HG03064 (cell line): ENCODE measurements at regions not wholly inside any gene's neighbourhood (a gene's known extent, or its start where the extent isn't known, plus 50 kb on each side); places are given as distances from the start of the nearest gene placed in this dataset.

Experiments used
- ATAC-seq: cut with Tn5 transposase; IDR thresholded peaks from one replicate; pipeline ENCODE4 v1.9.1; 2021; ENCODE audit warnings: low read depth; ENCODE audit not compliant: unreplicated experiment

DNA sequence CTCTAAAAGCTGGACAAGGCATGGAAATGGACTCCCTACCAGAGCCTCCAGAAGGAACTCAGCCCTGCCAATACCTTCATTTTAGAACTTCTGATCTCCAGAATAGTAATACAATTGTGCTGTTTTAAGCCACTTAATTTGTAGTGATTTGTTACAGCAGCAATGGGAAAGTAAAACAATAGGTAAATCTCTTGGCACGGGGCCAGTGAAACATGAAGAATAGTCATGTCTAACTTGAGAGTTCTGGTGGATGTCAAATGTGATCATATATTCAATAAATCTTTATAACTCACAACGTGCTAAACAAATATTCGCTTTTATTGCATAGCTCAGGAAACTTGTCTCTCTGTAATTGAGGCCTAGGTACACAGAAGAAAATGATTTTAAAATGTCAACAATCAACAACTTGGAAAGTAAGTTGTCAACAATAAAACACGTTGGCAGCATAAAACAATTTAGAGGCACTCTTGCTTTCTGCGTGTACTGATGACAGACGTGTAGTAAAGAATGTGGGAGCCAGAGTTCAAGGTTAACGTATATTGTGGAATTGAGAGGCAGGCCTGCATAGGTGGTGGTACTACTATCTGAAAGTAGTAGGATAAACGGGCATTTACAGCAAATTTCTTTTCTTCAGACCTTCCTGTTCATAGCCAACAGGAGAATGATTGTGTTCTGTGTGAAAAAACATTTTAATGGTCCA is 140.5 kb upstream of the OPRM1 start:
- no peak for ATAC-seq

DNA sequence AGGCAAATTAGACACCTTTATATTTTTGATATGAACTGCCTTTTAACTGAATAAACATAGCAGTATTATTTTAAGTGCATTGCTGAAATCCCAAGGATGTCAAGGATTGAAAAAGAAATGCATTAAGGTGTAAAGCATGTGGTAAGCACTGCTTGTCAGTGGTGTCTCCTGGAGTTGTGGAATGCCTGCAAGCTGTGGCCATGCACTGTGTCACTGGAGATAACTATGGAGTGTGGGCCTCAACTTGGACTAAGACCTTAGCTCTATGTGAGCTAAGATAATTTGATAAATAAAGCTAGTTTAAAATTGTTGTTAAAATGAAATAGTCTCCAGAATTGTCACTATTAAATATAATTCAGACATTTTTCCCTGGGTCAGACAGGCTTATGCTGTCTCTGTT is 156.6 kb upstream of the OPRM1 start:
- no peak for ATAC-seq

DNA sequence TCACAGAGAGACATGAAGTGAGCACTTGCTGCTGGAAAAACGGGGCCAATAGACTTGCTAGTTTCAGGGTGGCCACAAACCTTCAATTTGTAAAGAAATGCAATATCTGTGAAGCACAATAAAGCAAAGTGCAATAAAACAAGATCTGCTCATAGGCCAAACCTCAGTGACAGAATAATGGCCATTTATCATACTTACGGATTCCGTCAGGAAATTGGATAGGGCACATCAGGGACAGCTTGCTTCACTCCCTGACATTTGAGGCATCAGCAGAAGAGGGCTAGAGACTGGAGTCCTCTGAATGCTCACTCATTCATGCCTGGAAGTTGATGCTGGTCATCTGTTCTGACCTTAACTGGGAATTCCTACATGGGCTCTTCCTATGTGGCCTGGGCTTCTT is 165.5 kb upstream of the OPRM1 start:
- no peak for ATAC-seq

DNA sequence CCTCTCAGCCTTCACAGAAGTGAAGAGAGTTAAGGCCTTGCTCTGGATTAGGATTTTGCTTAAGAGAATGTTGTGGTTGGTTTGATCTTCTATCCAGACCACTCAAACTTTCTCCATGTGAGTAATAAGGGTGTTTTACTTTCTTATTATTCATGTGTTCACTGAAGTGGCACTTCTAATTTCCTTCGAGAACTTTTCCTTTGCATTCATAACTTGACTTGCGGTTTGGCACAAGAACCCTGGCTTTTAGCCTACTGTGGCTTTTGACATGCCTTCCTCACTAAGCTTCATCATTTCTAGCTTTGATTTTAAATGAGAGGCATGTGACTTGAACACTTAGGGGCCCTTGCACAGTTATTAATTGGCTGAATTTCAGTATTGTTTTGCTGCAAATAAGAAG is 166.1 kb upstream of the OPRM1 start:
- ATAC-seq = no peak

DNA sequence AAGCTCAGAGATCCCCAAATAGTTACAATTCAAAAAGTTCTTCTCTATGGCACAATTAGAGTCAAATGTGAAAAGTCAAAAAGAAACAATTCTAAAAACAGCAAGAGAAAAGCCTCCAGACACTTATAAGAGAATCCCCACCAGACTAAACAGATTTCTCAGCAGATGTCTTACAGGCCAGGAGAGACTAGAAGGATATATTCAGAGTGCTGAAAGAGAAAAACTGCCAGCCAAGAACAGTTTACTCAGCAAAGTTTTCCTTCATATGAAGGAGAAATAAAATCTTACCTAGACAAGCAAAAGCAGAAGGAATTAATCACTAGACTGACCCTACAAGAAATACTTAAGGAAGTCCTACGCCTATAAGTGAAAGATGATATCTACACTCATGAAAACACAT is 176.1 kb upstream of the OPRM1 start:
- ATAC-seq = no peak

DNA sequence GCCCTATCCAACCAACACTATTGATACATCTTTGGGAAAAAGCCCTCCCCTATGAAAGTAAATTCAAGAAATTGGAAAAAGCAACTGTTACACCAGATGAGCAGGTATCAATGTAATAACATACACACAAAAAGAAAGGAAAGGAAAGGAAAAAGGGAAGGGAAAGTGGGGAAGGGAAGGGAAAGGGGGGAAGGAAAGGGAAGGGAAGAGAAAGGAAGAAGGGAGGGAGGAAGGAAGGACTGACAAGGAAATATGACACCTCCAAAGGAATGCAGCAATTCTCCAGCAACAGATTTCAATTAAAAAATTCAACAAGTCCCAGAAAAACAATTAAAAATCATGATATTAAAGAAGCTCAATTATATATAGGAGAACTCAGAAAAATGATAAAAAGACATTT is 176.9 kb upstream of the OPRM1 start:
- no peak for ATAC-seq

DNA sequence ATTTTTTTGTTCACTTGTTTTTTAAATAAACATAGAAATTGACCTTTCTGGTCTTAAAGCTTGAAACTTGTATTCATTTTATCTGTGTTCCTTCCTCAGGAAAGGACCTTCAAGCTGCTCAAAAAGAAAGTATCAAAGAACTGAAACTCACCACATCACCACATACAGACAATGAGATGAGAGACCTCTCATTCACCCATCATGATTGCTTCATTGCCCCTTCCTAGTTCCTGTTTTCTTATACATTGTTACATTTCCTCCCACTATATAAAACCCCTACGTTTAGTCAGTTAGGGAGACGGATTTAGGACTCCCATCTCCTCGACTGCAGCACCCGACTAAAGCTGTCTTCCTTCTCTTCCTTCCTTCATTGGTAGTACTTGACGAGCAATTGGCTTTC is 180.5 kb upstream of the OPRM1 start:
- no peak for ATAC-seq

DNA sequence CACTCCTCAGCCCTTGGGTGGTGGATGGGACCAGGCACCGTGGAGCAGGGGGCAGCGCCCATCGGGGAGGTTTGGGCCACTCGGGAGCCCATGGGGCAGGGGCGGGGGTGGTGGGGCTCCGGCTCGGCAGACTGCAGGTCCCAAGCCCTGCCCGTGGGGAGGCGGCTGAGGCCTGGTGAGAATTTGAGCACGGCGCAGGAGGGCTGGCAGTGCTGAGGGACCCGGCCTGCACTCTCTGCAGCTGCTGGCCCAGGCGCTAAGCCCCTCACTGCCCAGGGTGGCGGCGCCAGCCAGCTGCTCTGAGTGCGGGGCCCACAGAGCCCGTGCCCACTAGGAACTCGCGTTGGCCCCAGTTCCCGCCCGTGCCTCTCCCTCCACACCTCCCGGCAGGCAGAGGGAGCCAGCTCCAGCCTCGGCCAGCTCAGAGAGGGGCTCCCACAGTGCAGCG is 182.1 kb upstream of the OPRM1 start:
- no peak for ATAC-seq

DNA sequence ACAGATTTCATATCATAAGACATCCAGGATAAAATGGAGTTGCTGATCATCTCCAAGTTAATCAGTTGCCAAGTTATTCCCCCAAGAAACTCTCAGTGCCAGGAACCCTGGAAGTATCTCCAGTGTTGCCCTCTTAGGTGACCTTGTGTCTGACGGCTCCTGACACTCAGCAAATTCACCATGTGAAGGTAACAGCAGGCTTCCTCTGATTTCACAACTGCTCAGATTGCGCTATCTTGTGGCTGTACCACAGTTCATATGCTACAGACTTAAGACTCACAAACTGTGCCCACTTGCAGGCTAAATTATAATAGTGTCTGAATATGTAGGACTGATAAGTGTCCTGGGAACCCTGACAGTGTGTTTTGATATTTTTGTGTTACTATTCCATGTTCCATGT is 186.6 kb upstream of the OPRM1 start:
- no peak for ATAC-seq

DNA sequence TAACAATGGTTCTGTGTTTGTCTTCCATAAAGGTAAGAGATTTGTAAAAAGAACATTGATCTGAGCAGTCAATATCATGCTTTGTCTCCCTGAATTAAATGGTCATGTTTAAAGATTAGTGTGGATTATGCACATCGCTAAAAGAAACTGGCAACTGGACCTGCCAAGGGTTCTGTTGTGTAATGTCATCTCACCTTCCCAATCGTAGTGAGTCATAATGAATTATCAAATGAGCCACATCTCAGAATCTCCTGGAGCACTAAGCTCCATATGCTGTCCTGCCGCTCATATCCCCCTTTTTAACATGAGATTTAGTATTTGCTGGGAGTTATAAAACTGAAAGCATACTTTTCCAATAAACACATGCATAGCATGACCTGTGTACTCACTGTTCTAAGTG is 187.0 kb upstream of the OPRM1 start:
- no peak for ATAC-seq

DNA sequence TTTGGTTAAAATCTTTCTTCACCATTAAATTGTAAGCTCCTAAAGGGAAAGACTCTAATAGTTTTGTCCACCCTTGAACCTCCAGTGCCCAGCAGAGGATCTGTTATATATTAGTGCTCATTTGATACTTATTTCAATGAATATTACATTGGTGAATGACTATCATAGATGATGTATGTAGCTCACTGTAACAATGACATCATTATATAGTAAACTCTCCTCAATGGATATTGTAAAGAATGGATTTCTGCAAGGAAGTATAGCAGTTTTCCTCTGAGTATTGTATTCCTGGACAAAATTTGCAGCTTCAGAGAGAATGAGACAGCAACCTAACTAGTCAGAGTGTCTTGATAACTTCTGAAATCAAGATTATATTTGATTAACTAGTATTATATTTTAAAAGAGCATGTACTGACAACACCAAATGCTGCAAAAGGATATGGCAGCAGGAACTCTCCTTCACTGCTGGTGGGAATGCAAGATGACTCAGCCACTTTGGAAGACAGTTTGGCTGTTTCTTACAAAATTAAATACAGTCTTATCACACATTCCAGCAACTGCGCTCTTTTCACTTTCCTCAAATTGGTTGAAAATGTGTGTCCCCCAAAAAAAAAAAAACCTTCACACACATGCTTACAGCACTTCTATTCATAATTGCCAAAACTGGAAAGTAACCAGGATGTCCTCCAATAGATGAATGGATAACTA is 189.8 kb upstream of the OPRM1 start:
- ATAC-seq = no peak

DNA sequence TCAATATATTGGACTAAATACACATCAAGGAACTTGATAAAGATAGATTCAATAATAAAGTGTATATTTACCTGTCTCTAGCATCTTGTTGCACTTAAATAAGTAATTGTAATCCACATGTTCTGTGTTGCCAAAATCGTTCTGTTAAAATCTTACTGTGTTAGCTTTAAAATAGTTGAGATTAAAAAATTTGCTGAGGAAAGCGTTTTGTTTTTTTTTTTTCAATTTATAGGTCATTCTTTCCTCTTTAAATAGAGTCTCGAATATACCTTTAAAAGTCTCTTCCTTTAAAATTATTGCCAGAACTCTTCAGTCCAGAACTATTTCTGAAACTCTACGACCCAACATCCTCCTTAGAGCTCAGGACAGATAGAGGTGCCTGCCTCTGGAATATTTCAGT is 195.6 kb upstream of the OPRM1 start:
- ATAC-seq = no peak

DNA sequence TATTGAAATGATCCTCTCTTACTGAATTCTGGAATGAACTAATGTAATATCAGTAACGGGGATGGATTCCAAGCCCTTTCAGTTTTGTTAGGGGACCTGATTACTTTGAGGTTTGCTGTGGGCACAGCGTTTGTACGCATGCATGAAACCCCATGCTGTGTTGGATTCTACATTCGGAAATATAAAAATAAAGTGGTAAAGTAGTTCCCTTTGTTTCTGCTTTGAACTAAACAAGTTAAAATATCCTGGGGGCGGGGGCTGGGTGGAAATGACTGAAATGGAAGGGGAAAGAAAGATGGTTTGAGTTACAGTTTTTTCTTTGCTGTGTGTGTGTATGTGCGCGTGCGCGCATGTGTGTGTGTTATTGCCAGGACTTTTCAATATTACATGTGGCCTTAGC is 196.5 kb upstream of the OPRM1 start:
- ATAC-seq = no peak

DNA sequence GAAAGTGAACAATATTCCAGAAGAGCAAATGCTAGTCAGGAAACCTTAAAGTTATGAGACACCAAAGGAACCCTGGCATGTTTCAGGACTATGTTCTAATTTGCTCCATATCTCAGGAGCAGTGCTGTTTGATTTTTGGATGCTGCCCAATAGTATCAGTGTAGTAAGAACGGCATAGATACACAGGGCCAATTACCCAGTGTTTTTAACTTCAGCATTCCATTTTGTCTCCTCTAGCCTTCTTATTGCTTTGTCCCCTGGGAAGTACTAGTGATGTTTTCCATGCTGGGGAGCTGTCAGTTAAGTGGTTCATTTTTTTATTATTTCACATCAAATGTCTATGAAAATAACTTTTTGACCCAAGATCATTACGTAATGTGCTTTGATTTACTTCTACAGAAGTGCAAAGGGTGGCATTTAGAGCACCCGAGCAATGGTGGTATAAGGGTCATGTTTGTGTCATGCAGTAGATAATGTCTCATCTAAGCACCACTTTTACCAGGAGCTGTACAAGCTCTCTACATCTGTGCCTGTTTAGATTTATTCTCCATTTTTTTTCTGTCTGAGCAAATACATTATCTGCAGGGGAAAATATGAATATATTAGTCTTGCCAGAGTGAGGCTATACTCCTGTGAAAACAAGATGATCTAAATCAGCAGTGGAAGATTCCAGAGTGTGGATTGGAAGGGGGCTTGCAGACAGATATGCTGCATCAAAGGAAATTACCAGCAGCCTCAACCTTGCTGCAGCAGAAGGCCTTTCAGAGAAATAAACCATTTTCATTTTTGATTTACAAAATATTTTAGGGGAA is 198.8 kb upstream of the OPRM1 start:
- no peak for ATAC-seq

DNA sequence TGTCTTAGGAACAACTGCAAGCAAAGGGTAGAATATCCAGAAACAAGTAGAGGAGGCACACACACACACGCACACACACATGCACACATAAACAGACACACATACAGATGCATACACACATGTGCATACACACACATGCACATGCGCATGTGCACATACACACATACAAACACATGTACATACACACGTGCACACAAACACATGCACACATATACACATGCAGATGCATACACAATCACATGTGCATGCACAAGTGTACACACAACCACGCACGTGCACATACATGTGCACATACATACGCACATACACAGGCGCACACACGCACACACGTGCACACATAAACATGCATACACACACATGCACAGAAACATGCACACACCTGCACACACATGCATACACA is 206.5 kb upstream of the OPRM1 start:
- ATAC-seq = no peak

DNA sequence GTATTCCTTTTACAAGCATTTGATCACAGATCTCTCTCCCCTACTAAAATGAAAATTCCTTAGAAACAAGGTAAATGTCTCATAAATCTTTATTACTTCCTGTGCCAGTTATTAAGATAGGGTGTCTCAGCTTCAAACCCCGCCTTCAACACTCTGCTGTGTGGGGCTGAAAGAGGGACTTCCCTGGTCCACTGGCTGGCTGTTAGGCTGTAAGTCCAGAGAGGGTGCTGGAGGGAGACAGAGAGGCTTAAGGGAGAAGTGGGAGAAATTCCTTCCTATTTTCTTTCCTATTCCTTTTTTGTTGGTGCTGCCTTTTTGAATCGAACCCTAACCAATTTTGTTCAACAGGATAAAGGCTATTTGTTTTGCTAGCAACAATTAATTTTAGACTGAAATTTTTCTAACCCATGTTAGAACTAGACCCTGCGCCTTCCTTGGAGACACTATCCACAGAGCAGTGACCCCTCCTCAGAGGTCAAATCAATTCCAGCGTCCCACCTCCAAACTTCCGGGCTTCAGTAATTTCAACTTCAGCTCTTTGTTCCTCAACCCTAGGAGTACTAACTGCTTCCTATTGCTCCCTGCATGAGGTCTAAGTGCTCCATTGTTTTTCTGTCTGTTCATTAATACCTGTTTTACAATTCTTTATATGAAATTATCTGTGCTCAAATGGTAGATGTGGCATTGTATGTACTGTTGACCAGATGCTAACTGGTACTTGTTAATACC is 207.5 kb upstream of the OPRM1 start:
- ATAC-seq = no peak

DNA sequence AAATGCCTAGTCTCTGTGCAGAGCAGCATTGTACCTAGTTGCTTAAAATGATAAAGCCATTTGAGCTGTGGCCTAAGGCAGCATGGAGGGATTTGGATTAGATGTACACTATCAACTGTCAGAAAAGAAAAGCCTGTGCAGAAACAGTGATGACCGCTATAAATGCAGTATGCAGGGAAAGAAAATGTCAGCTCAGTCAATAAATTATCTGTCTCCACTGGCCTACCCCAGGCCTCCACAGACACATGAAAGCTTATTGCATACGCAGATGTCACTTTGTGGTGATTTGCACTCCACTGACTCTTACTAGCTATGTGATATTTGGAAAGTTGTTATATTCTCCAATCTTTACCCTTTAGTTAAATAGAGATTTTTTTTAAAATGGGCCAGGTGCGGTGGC is 221.9 kb upstream of the OPRM1 start:
- ATAC-seq = no peak

DNA sequence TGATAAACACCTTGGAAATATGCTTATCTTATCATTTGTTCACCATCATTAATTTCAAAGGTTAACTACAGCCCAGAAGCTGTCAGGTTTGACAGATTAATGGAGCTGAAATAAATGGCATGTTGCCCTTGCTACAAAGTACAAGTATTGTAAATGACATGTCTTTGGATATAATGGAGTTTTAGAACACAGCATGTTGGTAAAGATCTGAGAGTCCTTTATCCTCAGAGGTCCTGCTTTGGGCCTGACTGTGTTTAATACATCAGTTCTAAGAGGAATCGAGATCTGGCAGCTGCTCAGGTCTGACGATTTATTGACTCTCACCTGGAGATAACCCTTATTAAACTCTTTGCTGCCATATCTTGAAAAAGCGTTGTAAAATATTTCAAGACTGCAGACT is 222.7 kb upstream of the OPRM1 start:
- ATAC-seq = no peak

DNA sequence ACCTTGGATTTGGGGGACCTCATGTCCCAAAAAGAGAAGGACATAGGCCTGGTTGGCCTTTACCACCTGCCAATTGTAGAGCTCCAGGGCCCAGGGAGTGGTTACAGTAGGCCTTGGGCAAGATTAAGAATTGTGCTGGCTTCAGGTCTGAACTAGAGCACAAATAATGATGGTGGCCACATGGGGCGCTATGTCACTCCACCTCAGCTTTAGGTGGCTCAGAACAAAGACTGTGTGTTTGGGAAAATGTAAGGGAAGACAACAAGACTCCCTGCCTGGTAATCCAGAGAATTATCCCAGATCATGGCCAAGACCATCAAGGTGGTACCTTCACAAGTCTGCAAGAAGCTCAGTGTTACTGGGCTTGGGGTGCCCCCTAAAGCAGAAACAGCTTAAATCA is 224.9 kb upstream of the OPRM1 start:
- ATAC-seq = no peak

DNA sequence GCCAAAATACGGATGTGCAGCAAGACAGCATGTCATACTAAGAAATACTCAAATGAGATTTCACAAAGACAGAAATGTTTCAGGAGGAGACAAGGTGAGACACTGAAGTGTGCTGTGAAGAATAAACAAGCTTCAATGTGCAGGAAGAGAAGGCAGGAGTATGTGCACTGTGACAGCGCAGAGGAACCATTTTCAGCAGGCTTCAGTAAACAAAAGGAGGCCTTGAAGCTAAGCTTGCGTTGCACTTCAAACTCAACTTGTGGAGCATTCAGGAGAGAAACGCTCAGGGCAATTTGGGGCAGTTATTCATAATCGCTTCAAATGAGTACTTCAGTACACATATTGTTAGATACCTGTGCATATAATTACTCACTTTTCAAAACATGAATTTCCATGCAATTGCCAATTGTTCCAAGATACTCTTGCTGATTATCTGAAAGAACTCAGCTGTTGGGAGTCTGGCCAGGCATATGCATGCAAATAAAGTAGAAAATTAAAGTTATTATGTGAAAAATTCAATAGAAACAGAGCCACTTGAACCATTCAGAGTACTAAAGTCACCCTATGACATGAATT is 234.2 kb upstream of the OPRM1 start:
- ATAC-seq = no peak

DNA sequence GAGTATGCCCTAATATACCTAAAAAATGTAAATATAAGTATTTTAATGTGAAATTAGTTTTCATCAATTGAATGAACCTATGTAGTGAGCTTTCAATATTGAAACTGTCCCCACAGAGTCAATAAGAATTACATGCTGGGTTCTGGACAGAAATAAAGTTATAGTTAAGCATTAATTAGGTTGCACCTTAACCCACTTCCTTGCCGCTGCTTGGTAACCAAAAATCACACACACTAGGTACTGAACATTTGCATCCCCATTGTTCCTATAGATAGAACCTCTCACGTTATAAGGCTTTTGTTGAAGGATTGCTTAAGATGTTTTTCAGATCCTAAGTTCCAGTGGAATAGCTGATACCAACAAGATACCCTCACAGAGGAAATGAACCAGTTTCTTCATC is 237.1 kb upstream of the OPRM1 start:
- no peak for ATAC-seq
